ENCODE measurements at regions not wholly inside any gene's neighbourhood (a gene's known extent, or its start where the extent isn't known, plus 50 kb on each side); places are given as distances from the start of the nearest gene placed in this dataset.
A peak's percentile ranks its signal among the peaks of the same experiment; 100 is the strongest.

DNA sequence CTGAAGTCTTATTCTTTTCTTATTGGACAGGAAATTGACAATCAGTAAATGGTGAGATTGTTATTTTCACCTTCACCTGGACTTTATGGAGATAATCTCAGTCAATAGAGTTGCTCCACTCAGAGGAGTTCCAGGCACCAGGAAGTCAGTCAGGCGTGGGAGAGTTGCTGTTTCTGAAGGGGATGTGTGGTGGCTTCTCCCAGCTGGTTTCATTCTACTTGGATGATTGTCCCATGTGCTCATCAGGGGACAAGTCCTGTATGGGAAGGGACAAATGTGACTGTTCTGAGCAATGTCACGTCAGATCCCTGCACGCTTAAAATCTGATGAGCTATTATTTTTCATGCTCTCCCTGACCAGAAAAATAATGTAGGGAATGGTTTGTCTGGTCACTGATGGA, 222.5 kb upstream of the PITRM1 start:
- DNase-seq (no peak), ATAC-seq (ENCODE audit: low read depth) (no peak)
- Histone ChIP-seq H3K27ac (ENCODE audit: insufficient read depth, low read length) (no peak overlapping the region), H3K4me1 (ENCODE audit: control insufficient read depth, insufficient read depth, low read length) (peaks cover 10% of the 10 kb centered on the region), H2AK5ac (ENCODE audit: low read depth, low read length) (peak overlapping the region; percentile 4; the same call in 1 of the 2 replicates), H2AFZ (replicated peaks; ENCODE audit: low read length, poor library complexity) (no peak overlapping the region), H3K9me3 (ENCODE audit: control insufficient read depth, insufficient read depth, low read length) (peaks cover 3% of the 10 kb centered on the region), H3K56ac (ENCODE audit: extremely low read depth, insufficient read depth, low read length) (no peak overlapping the region), H2BK20ac (ENCODE audit: low read depth, low read length) (no peak overlapping the region; the same call in 1 of the 2 replicates), H2BK5ac (ENCODE audit: low read depth, low read length, poor library complexity, severe bottlenecking) (no peak overlapping the region), H3K4ac (ENCODE audit: low read depth, low read length) (no peak overlapping the region), H3K9ac (ENCODE audit: low read depth, low read length) (no peak overlapping the region), H3K9me1 (ENCODE audit: insufficient read depth, low read length) (peaks cover 20% of the 10 kb centered on the region), H3K36me3 (ENCODE audit: control insufficient read depth, insufficient read depth, low read length) (no peaks in the 10 kb centered on the region), H2BK15ac (ENCODE audit: low read depth, low read length) (0 out of 3 replicates have a peak overlapping the region, but pooled peaks have one; percentile 20), H3K14ac (replicated peaks; ENCODE audit: low read depth, low read length) (no peak overlapping the region), H3K23ac (ENCODE audit: low read depth, low read length) (no peak overlapping the region), H4K91ac (ENCODE audit: insufficient read depth, low read depth, low read length) (no peak overlapping the region), H3K4me2 (ENCODE audit: low read depth, low read length) (no peak overlapping the region), H3K27me3 (ENCODE audit: control insufficient read depth, insufficient read depth, low read length) (no peaks in the 10 kb centered on the region), H3K18ac (ENCODE audit: low read depth, low read length) (no peak overlapping the region), H4K8ac (ENCODE audit: low read depth in 2 of 2, low read length in 2 of 2) (no peak overlapping the region), H3K4me3 (ENCODE audit: insufficient read depth, low read depth, low read length) (no peak overlapping the region), H4K5ac (ENCODE audit: low read depth, low read length) (no peak overlapping the region), H4K20me1 (ENCODE audit: insufficient read depth, low read length) (no peaks in the 10 kb centered on the region), H3K79me1 (ENCODE audit: low read depth in 1 of 2, low read length in 2 of 2) (no peaks in the 10 kb centered on the region), H2BK120ac (ENCODE audit: low read depth, low read length) (no peak overlapping the region), H2AK9ac (replicated peaks; ENCODE audit: low read depth, low read length, poor library complexity) (no peak overlapping the region)
- 100% methylated on average over 2 of the region's 3 CpGs; no CpG with 5 or more reads in 1 of the 2 experiments for WGBS, 2 experiments (ENCODE audit: extremely low coverage in 2 of 2, insufficient read length in 1 of 2)
- ChIA-PET POLR2A (ENCODE audit: unreplicated experiment) (no interaction called here), CTCF (no interaction called here)
- TF ChIP-seq MXI1 (IDR thresholded peaks at IDR 0.05; ENCODE audit: borderline replicate concordance, low read depth, low read length): no peak
- no peak for TF ChIP-seq NFE2L2 (IDR thresholded peaks at IDR 0.05; ENCODE audit: low read depth, low read length)
- no peak for TF ChIP-seq RFX5 (IDR thresholded peaks at IDR 0.05; ENCODE audit: low read depth, low read length)
- TF ChIP-seq POLR2A (IDR thresholded peaks at IDR 0.05; ENCODE audit: low read depth, low read length): no peak
- no peak for TF ChIP-seq RCOR1 (IDR thresholded peaks at IDR 0.05; ENCODE audit: insufficient replicate concordance, low read length)
- TF ChIP-seq BHLHE40 (IDR thresholded peaks at IDR 0.05; ENCODE audit: low read depth, low read length): no peak
- TF ChIP-seq CHD1 (IDR thresholded peaks at IDR 0.05; ENCODE audit: low read depth, low read length): no peak
- TF ChIP-seq CEBPB (IDR thresholded peaks at IDR 0.05; ENCODE audit: low read depth, low read length): no peak
- TF ChIP-seq SMC3 (IDR thresholded peaks at IDR 0.05; ENCODE audit: low read depth, low read length): no peak
- TF ChIP-seq, protein P1, sequence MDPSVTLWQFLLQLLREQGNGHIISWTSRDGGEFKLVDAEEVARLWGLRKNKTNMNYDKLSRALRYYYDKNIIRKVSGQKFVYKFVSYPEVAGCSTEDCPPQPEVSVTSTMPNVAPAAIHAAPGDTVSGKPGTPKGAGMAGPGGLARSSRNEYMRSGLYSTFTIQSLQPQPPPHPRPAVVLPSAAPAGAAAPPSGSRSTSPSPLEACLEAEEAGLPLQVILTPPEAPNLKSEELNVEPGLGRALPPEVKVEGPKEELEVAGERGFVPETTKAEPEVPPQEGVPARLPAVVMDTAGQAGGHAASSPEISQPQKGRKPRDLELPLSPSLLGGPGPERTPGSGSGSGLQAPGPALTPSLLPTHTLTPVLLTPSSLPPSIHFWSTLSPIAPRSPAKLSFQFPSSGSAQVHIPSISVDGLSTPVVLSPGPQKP (IDR thresholded peaks at IDR 0.05; ENCODE audit: borderline replicate concordance, low read depth, low read length): no peak
- no peak for TF ChIP-seq MAFK (IDR thresholded peaks at IDR 0.05; ENCODE audit: low read depth, low read length)
- TF ChIP-seq, protein P2, sequence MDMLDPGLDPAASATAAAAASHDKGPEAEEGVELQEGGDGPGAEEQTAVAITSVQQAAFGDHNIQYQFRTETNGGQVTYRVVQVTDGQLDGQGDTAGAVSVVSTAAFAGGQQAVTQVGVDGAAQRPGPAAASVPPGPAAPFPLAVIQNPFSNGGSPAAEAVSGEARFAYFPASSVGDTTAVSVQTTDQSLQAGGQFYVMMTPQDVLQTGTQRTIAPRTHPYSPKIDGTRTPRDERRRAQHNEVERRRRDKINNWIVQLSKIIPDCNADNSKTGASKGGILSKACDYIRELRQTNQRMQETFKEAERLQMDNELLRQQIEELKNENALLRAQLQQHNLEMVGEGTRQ (IDR thresholded peaks at IDR 0.05; ENCODE audit: low read depth, low read length): no peak
- TF ChIP-seq, protein P3, sequence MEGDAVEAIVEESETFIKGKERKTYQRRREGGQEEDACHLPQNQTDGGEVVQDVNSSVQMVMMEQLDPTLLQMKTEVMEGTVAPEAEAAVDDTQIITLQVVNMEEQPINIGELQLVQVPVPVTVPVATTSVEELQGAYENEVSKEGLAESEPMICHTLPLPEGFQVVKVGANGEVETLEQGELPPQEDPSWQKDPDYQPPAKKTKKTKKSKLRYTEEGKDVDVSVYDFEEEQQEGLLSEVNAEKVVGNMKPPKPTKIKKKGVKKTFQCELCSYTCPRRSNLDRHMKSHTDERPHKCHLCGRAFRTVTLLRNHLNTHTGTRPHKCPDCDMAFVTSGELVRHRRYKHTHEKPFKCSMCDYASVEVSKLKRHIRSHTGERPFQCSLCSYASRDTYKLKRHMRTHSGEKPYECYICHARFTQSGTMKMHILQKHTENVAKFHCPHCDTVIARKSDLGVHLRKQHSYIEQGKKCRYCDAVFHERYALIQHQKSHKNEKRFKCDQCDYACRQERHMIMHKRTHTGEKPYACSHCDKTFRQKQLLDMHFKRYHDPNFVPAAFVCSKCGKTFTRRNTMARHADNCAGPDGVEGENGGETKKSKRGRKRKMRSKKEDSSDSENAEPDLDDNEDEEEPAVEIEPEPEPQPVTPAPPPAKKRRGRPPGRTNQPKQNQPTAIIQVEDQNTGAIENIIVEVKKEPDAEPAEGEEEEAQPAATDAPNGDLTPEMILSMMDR (conservative IDR thresholded peaks at IDR 0.05; ENCODE audit: low read depth, low read length): no peak
- no peak for TF ChIP-seq RAD21 (IDR thresholded peaks at IDR 0.05; ENCODE audit: low read length)
- TF ChIP-seq FOS (IDR thresholded peaks at IDR 0.05; ENCODE audit: low read depth, low read length): no peak
- TF ChIP-seq MAZ (IDR thresholded peaks at IDR 0.05; ENCODE audit: borderline replicate concordance, low read depth, low read length): no peak
- dilution Hi-C loops (cut with HindIII; ENCODE audit: low sequenced_read_pairs, unreplicated experiment) (no loop called here), in situ Hi-C loops (cut with MboI; ENCODE audit: low sequenced_read_pairs) (no loop called here), intact Hi-C loops (cut with micrococcal nuclease) (no loop called here)
- BruUV-seq (replicated peaks): no TSS peak
